ENCODE measurements at regions not wholly inside any gene's neighbourhood (a gene's known extent, or its start where the extent isn't known, plus 50 kb on each side); places are given as distances from the start of the nearest gene placed in this dataset.

DNA sequence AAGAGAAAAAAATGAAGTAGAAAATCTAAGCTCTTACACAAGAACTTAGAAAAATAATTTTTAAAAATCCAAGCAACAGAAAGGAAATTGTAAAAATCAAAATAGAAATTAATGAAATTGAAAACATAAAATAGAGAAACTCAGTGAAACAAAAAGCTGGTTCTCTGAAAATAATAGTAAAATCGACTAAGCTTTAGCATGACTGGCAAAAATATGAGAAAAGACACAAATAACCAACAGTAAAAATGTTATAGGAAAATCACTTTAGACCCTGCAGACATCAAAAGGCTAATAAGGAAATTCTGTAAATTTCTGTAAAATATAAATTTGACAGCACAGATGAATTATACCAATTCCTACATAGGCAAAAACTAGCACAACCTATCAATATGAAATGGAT, 768.9 kb upstream of the LRRTM1 start:
- intact Hi-C loops (cut with DNase I) = no loop called here
- no peak for ATAC-seq
- Histone ChIP-seq H3K9me3 (no peaks in the 10 kb centered on the region), H3K36me3 (replicated peaks in 1 of 2; ENCODE audit: insufficient read depth in 1 of 2, low read depth in 2 of 2) (no peaks in the 10 kb centered on the region), H3K27me3 (no peaks in the 10 kb centered on the region), H3K4me3 (no peak overlapping the region), H3K27ac (no peak overlapping the region), H3K4me1 (no peaks in the 10 kb centered on the region)
- no peak for DNase-seq
- TF ChIP-seq, protein P1, sequence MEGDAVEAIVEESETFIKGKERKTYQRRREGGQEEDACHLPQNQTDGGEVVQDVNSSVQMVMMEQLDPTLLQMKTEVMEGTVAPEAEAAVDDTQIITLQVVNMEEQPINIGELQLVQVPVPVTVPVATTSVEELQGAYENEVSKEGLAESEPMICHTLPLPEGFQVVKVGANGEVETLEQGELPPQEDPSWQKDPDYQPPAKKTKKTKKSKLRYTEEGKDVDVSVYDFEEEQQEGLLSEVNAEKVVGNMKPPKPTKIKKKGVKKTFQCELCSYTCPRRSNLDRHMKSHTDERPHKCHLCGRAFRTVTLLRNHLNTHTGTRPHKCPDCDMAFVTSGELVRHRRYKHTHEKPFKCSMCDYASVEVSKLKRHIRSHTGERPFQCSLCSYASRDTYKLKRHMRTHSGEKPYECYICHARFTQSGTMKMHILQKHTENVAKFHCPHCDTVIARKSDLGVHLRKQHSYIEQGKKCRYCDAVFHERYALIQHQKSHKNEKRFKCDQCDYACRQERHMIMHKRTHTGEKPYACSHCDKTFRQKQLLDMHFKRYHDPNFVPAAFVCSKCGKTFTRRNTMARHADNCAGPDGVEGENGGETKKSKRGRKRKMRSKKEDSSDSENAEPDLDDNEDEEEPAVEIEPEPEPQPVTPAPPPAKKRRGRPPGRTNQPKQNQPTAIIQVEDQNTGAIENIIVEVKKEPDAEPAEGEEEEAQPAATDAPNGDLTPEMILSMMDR (IDR thresholded peaks at IDR 0.05) = no peak
- TF ChIP-seq POLR2A (IDR thresholded peaks at IDR 0.05) = no peak
- 47 to 54% methylated on average over 1 of the region's 1 CpG for WGBS, 2 donors

DNA sequence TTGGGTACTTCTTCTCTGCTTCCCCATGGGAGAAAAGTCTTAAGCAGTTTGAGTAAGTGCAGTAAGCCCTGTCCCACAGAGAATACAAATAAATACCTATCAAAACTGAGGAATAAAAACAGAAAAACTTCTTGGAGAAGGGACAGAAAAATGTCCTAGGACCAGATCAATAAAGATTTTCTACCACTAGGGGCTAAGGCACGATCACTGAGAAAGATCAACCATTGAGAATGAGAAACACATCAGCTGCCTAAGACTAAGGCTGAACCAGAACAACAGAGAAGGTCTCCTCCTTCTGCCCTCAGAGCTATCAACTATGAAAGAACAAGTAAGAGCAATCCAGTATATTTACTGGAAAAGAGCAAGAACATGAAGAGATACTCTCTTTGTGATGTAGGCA, 763.6 kb upstream of the LRRTM1 start:
- intact Hi-C loops (cut with DNase I) = no loop called here
- TF ChIP-seq, protein P1 (IDR thresholded peaks at IDR 0.05) = no peak
- TF ChIP-seq POLR2A (IDR thresholded peaks at IDR 0.05) = no peak
- WGBS, 2 donors = 29 to 30% methylated on average over 1 of the region's 1 CpG
- Histone ChIP-seq H3K27ac (no peak overlapping the region), H3K4me1 (no peaks in the 10 kb centered on the region), H3K4me3 (no peak overlapping the region), H3K27me3 (no peaks in the 10 kb centered on the region), H3K36me3 (replicated peaks in 1 of 2; ENCODE audit: insufficient read depth in 1 of 2, low read depth in 2 of 2) (no peaks in the 10 kb centered on the region), H3K9me3 (no peaks in the 10 kb centered on the region)
- DNase-seq (no peak), ATAC-seq (no peak)

DNA sequence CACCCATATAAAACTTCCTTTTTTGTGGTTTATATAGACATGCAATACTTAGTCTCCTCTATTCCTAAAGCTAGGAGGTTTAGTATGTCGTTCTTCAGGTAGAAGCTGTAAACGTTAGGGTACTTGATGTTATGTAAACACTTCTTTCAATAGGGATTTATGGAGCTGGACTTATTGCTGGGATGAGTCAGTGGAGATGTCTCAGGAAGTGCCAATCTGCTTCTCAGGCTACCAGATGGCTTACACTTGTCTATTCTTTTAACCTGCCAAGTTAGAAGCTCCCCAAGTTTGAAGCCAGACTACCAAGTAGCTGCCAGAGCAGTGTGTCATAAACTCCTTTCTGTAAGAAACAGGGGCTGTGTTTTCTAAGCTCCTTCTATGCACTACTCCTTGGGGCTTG, 756.5 kb upstream of the LRRTM1 start:
- H3K36me3 ChIP-seq (replicated peaks in 1 of 2; ENCODE audit: insufficient read depth in 1 of 2, low read depth in 2 of 2) = no peaks in the 10 kb centered on the region
- no peak for DNase-seq
- intact Hi-C loops (cut with DNase I) = no loop called here
- WGBS, 2 donors = 27 to 38% methylated on average over 2 of the region's 2 CpGs
- no peak for ATAC-seq
- H3K4me1 ChIP-seq = no peaks in the 10 kb centered on the region
- H3K27me3 ChIP-seq = no peaks in the 10 kb centered on the region
- H3K9me3 ChIP-seq = no peaks in the 10 kb centered on the region
- H3K27ac ChIP-seq = no peak overlapping the region
- no peak overlapping the region for H3K4me3 ChIP-seq
- TF ChIP-seq POLR2A (IDR thresholded peaks at IDR 0.05) = no peak
- TF ChIP-seq, protein P1 (IDR thresholded peaks at IDR 0.05) = no peak

DNA sequence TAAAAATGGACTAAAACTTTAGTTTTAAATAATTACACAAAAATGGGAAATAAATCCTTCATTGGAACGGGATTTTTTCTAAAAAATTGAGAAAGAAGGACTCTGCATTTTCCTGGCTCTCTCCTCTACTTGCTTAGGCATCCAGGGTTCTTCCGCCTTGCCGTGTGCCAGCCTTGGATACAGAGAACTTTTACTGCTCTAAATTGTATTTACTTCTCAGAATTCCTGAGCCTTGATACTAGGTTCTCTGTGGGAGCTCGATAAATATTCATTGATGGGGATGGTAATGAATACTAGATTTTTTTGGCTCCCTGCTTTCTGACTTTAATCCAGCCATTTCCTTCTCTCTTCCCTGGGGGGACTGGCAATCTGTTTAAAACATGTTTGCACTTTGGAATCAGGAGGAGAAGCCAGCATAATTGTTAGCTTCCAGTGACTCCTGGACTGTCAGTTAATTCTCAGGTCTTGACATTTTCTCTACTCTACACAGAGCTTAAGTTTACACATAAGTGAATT, 746.1 kb upstream of the LRRTM1 start:
- no peak for TF ChIP-seq POLR2A (IDR thresholded peaks at IDR 0.05)
- TF ChIP-seq, protein P1 (IDR thresholded peaks at IDR 0.05) = no peak
- H3K4me1 ChIP-seq = no peaks in the 10 kb centered on the region
- no peak overlapping the region for H3K27ac ChIP-seq
- H3K9me3 ChIP-seq = no peaks in the 10 kb centered on the region
- 32 to 37% methylated on average over 4 of the region's 4 CpGs for WGBS, 2 donors
- H3K4me3 ChIP-seq = no peak overlapping the region
- DNase-seq = no peak
- intact Hi-C loops (cut with DNase I) = no loop called here
- H3K27me3 ChIP-seq = no peaks in the 10 kb centered on the region
- ATAC-seq = no peak
- no peaks in the 10 kb centered on the region for H3K36me3 ChIP-seq (replicated peaks in 1 of 2; ENCODE audit: insufficient read depth in 1 of 2, low read depth in 2 of 2)

DNA sequence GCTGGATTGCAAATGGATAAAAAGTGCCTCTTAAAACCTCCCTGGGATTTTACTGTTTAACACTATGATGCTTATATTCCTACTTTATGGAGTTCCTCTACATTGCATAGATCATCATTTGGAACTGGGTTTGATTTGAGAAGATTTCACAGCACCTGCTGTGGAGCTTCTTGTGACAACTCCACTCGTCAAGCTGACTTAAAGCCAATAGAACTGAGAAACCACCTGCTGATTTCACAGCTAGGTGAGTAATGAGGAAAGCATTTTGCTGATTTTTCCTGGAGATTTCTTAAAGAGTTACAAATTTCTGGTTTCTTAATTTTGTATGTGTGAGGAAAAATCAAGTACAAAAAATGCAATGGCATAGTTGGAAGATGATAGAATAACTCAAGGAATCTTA, 739.1 kb upstream of the LRRTM1 start:
- Histone ChIP-seq H3K9me3 (no peaks in the 10 kb centered on the region), H3K27me3 (no peaks in the 10 kb centered on the region), H3K36me3 (replicated peaks in 1 of 2; ENCODE audit: insufficient read depth in 1 of 2, low read depth in 2 of 2) (no peaks in the 10 kb centered on the region), H3K27ac (no peak overlapping the region), H3K4me3 (no peak overlapping the region), H3K4me1 (no peaks in the 10 kb centered on the region)
- no peak for ATAC-seq
- intact Hi-C loops (cut with DNase I) = no loop called here
- WGBS, 2 donors = 16 to 32% methylated on average over 1 of the region's 1 CpG
- DNase-seq = no peak
- no peak for TF ChIP-seq POLR2A (IDR thresholded peaks at IDR 0.05)
- TF ChIP-seq, protein P1 (IDR thresholded peaks at IDR 0.05) = no peak

All from body of pancreas (tissue), 4 donors.